ENCODE measurements at regions not wholly inside any gene's neighbourhood (a gene's known extent, or its start where the extent isn't known, plus 50 kb on each side); places are given as distances from the start of the nearest gene placed in this dataset.

DNA sequence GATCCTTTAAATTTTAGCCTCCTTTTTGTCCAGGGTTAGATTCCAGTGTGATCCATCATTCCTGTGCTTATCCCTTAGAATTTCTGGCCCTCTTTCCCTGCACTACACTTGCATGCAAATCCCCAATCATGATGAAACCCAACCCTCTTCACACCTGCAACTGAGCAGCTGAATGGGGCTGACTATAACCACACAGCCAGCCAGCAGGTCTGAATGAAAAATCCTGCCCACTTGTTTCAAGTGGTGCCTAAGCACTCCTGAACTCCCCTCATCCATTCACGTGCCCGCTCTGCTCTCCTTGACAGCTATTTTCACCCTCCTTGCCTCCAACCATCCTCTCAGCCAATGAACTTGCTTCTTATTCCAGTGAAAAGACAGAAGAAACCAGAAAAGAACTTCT lies 80.5 kb upstream of the AFF3 start:
- H3K4me3 Mint-ChIP-seq, result no peak overlapping the region
- no peaks in the 10 kb centered on the region for H3K36me3 Mint-ChIP-seq (ENCODE audit: low read depth)
- H3K4me1 Mint-ChIP-seq, result no peaks in the 10 kb centered on the region
- no peak overlapping the region for H3K27ac Mint-ChIP-seq
- DNase-seq, result no peak
- peaks cover 12% of the 10 kb centered on the region for H3K27me3 Mint-ChIP-seq
- no peaks in the 10 kb centered on the region for H3K9me3 Mint-ChIP-seq
- ChIA-PET CTCF (interaction anchor here (1.0 kb wide), 1 partner anchor 9 kb away, joined by 3 read pairs; no protein-coding TSS in a partner anchor), POLR2A (no interaction called here)

- Mint-ChIP-seq H3K27ac (no peak overlapping the region), H3K4me3 (no peak overlapping the region), H3K9me3 (no peaks in the 10 kb centered on the region), H3K27me3 (no peaks in the 10 kb centered on the region), H3K36me3 (ENCODE audit: low read depth) (no peaks in the 10 kb centered on the region), H3K4me1 (no peaks in the 10 kb centered on the region)
- ChIA-PET POLR2A (no interaction called here), CTCF (no interaction called here)
- no peak for DNase-seq
These were observed 76.2 kb upstream of the AFF3 start for GRCh38 chr2:100218552-100218951.

DNA sequence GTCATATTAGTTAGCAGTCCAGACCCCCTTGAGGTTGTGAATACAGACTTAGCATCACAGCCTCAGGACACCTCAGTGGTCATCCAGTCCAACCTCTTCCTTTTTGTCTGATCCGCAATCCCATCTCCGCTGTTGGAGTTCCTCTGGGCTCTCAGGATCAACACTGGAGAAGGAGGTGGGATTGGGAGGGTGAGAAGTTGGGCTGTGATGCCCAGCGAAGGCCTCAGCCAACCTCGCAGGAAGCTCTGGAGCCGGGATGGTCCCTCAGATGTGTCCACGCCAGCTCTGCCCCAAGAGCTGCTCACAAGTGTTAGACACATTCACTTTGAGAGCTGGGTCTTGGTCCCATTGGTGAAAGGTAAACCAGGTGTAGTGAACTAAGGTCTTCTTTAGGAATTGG lies 74.9 kb upstream of the AFF3 start:
- ChIA-PET POLR2A (no interaction called here), CTCF (no interaction called here)
- no peak overlapping the region for H3K27ac Mint-ChIP-seq

GRCh38 chr2:100216015-100216414 lies 73.6 kb upstream of the AFF3 start:
- Mint-ChIP-seq H3K4me3 (no peak overlapping the region), H3K4me1 (no peaks in the 10 kb centered on the region), H3K9me3 (no peaks in the 10 kb centered on the region), H3K27me3 (no peaks in the 10 kb centered on the region), H3K27ac (no peak overlapping the region), H3K36me3 (ENCODE audit: low read depth) (no peaks in the 10 kb centered on the region)
- POLR2A ChIA-PET, result no interaction called here
- DNase-seq, result no peak
- CTCF ChIA-PET, result no interaction called here

More for the DNA sequence above, 74.9 kb upstream of the AFF3 start:
- H3K9me3 Mint-ChIP-seq, result no peaks in the 10 kb centered on the region
- H3K4me3 Mint-ChIP-seq, result no peak overlapping the region
- H3K27me3 Mint-ChIP-seq, result no peaks in the 10 kb centered on the region
- no peak for DNase-seq
- no peaks in the 10 kb centered on the region for H3K36me3 Mint-ChIP-seq (ENCODE audit: low read depth)
- no peaks in the 10 kb centered on the region for H3K4me1 Mint-ChIP-seq

DNA sequence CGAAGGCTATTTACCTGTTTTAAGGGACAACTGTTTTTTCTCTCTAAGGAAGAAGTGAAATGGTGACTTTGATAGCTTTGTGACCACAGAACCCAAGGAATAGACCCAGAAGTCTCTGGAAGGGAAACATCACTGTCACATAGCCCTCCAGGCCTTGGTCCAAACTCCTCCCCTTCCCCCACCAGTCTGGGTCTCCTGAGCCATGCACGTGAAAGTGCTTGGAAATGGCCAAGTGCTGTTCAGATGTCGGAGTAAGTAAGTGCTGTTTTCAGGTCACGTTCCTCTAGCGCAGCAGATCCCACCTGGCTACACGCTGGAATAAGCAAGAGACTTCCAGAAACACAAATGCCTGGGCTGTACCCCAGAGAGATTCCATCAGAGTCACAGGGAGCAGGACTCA lies 73.0 kb upstream of the AFF3 start:
- no peaks in the 10 kb centered on the region for H3K4me1 Mint-ChIP-seq
- H3K4me3 Mint-ChIP-seq, result no peak overlapping the region
- no peak for DNase-seq
- POLR2A ChIA-PET, result no interaction called here
- no peaks in the 10 kb centered on the region for H3K9me3 Mint-ChIP-seq
- CTCF ChIA-PET, result no interaction called here
- H3K36me3 Mint-ChIP-seq (ENCODE audit: low read depth), result no peaks in the 10 kb centered on the region
- H3K27ac Mint-ChIP-seq, result no peak overlapping the region
- H3K27me3 Mint-ChIP-seq, result no peaks in the 10 kb centered on the region

- no peak for DNase-seq
- Mint-ChIP-seq H3K9me3 (no peaks in the 10 kb centered on the region), H3K36me3 (ENCODE audit: low read depth) (no peaks in the 10 kb centered on the region), H3K4me1 (no peaks in the 10 kb centered on the region), H3K27me3 (no peaks in the 10 kb centered on the region), H3K4me3 (no peak overlapping the region), H3K27ac (no peak overlapping the region)
- ChIA-PET CTCF (interaction anchor here (1.0 kb wide), 1 partner anchor 8 kb away, joined by 3 read pairs; no protein-coding TSS in a partner anchor), POLR2A (no interaction called here)
These were observed 72.0 kb upstream of the AFF3 start for GRCh38 chr2:100214265-100214971.

DNA sequence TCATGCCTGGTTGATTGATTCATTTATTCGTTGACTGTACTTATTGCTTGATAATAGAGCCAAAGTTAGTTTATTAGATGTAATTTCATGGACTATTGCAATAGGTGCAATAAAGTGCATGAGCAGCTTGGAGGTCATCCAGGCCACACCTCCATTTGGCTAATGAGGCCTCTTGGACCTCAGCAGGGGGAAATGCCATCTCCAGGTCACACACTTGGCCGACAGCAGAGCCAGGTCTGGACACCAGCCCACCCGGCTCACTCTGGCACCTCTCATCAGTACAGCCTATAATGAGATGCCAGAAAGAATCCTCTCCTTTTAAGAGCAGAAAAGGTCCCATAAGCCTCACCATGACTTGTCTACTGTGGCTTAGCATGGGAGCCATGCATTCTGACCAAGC lies 71.2 kb upstream of the AFF3 start:
- POLR2A ChIA-PET, result no interaction called here
- Mint-ChIP-seq H3K4me3 (no peak overlapping the region), H3K27ac (no peak overlapping the region), H3K36me3 (ENCODE audit: low read depth) (no peaks in the 10 kb centered on the region), H3K9me3 (no peaks in the 10 kb centered on the region), H3K27me3 (no peaks in the 10 kb centered on the region), H3K4me1 (no peaks in the 10 kb centered on the region)
- CTCF ChIA-PET, result interaction anchor here (1.0 kb wide), 1 partner anchor 9 kb away, joined by 3 read pairs; no protein-coding TSS in a partner anchor
- DNase-seq, result no peak

- CTCF ChIA-PET, result no interaction called here
- Mint-ChIP-seq H3K9me3 (no peaks in the 10 kb centered on the region), H3K36me3 (ENCODE audit: low read depth) (no peaks in the 10 kb centered on the region)
These were observed 70.5 kb upstream of the AFF3 start for GRCh38 chr2:100212850-100213249.

GRCh38 chr2:100211521-100211920 lies 69.1 kb upstream of the AFF3 start:
- CTCF ChIA-PET, result interaction anchor here (1.8 kb wide), 1 partner anchor 10 kb away, joined by 3 read pairs; no protein-coding TSS in a partner anchor
- no peak for DNase-seq
- no peak overlapping the region for H3K27ac Mint-ChIP-seq

More at GRCh38 chr2:100212850-100213249, 70.5 kb upstream of the AFF3 start:
- POLR2A ChIA-PET, result no interaction called here
- no peaks in the 10 kb centered on the region for H3K27me3 Mint-ChIP-seq
- H3K27ac Mint-ChIP-seq, result no peak overlapping the region
- no peaks in the 10 kb centered on the region for H3K4me1 Mint-ChIP-seq
- DNase-seq, result no peak
- no peak overlapping the region for H3K4me3 Mint-ChIP-seq

GRCh38 chr2:100208141-100208770 lies 65.9 kb upstream of the AFF3 start:
- no peak for DNase-seq
- Mint-ChIP-seq H3K4me1 (peaks cover 10% of the 10 kb centered on the region), H3K9me3 (no peaks in the 10 kb centered on the region), H3K36me3 (ENCODE audit: low read depth) (no peaks in the 10 kb centered on the region), H3K27ac (no peak overlapping the region), H3K4me3 (no peak overlapping the region), H3K27me3 (peaks cover 2% of the 10 kb centered on the region)
- ChIA-PET POLR2A (no interaction called here), CTCF (no interaction called here)

More at GRCh38 chr2:100211521-100211920, 69.1 kb upstream of the AFF3 start:
- Mint-ChIP-seq H3K4me1 (no peaks in the 10 kb centered on the region), H3K9me3 (no peaks in the 10 kb centered on the region), H3K36me3 (ENCODE audit: low read depth) (no peaks in the 10 kb centered on the region), H3K27me3 (no peaks in the 10 kb centered on the region), H3K4me3 (no peak overlapping the region)
- POLR2A ChIA-PET, result no interaction called here

- Mint-ChIP-seq H3K36me3 (ENCODE audit: low read depth) (no peaks in the 10 kb centered on the region), H3K4me1 (peaks cover 10% of the 10 kb centered on the region), H3K27me3 (peaks cover 2% of the 10 kb centered on the region), H3K27ac (no peak overlapping the region), H3K4me3 (no peak overlapping the region), H3K9me3 (no peaks in the 10 kb centered on the region)
- ChIA-PET POLR2A (no interaction called here), CTCF (no interaction called here)
- no peak for DNase-seq
These were observed 65.1 kb upstream of the AFF3 start for GRCh38 chr2:100207411-100207885.

GRCh38 chr2:100206731-100207255 lies 64.4 kb upstream of the AFF3 start:
- Mint-ChIP-seq H3K27ac (no peak overlapping the region), H3K4me1 (peaks cover 10% of the 10 kb centered on the region), H3K36me3 (ENCODE audit: low read depth) (no peaks in the 10 kb centered on the region), H3K27me3 (peaks cover 2% of the 10 kb centered on the region), H3K4me3 (no peak overlapping the region), H3K9me3 (no peaks in the 10 kb centered on the region)
- POLR2A ChIA-PET, result no interaction called here
- DNase-seq, result no peak
- CTCF ChIA-PET, result no interaction called here

DNA sequence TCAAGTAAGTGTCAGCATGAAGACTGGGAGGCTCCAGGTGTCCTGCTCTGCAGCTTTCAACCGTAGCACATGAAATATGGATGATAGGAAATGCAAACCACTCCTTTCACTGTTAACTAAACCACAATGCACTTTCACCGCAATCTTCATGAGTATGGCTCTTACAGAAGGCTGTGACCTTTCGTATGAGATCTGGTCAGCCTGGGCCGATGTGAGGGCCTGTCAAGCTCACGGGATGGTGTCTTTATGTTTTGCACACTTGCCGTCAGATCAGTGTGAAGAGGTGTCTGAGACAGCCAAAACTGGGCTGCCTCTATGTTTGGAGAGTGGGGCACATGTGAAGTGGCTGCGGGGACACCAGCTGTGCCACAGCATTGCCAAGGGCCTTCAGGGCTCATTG lies 62.8 kb upstream of the AFF3 start:
- CTCF ChIA-PET, result no interaction called here
- H3K9me3 Mint-ChIP-seq, result no peaks in the 10 kb centered on the region
- H3K4me1 Mint-ChIP-seq, result peaks cover 10% of the 10 kb centered on the region
- H3K27me3 Mint-ChIP-seq, result peaks cover 2% of the 10 kb centered on the region
- H3K4me3 Mint-ChIP-seq, result no peak overlapping the region
- no peak for DNase-seq
- no peaks in the 10 kb centered on the region for H3K36me3 Mint-ChIP-seq (ENCODE audit: low read depth)
- POLR2A ChIA-PET, result no interaction called here
- no peak overlapping the region for H3K27ac Mint-ChIP-seq
